ENCODE measurements at regions not wholly inside any gene's neighbourhood (a gene's known extent, or its start where the extent isn't known, plus 50 kb on each side); places are given as distances from the start of the nearest gene placed in this dataset.

DNA sequence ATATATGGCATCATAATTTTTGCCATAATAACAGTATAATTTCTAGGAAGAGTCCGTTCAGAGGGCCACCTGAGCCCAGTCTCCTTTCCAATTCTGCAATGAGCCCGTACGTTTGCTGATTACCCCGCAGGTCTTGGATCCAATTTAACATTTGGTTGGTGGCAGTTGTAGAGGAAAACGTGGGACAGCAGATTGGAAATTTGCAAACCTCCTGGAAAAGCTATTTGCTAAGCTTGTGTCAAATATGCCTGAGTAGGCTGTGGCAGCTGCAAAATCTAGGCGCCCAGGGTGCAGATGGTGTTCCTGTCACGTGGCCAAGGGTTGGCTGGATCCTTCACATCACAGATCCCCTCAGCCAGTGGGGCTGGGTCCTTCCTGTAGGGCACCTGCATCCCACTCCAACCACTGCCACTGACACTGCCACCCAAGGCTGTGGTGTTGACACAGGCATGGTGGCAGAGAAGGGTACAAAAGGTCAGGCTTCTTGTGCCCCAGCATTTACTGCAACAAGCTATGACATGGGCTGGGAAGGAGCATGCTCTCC lies 174.8 kb upstream of the SYT6 start:
- TF ChIP-seq, protein P1, sequence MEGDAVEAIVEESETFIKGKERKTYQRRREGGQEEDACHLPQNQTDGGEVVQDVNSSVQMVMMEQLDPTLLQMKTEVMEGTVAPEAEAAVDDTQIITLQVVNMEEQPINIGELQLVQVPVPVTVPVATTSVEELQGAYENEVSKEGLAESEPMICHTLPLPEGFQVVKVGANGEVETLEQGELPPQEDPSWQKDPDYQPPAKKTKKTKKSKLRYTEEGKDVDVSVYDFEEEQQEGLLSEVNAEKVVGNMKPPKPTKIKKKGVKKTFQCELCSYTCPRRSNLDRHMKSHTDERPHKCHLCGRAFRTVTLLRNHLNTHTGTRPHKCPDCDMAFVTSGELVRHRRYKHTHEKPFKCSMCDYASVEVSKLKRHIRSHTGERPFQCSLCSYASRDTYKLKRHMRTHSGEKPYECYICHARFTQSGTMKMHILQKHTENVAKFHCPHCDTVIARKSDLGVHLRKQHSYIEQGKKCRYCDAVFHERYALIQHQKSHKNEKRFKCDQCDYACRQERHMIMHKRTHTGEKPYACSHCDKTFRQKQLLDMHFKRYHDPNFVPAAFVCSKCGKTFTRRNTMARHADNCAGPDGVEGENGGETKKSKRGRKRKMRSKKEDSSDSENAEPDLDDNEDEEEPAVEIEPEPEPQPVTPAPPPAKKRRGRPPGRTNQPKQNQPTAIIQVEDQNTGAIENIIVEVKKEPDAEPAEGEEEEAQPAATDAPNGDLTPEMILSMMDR (IDR thresholded peaks at IDR 0.05) = no peak
- no peak for TF ChIP-seq EP300 (IDR thresholded peaks at IDR 0.05)
- no peak for TF ChIP-seq POLR2A (IDR thresholded peaks at IDR 0.05)

All from sigmoid colon (tissue), 4 donors.